ENCODE measurements at regions not wholly inside any gene's neighbourhood (a gene's known extent, or its start where the extent isn't known, plus 50 kb on each side); places are given as distances from the start of the nearest gene placed in this dataset.

DNA sequence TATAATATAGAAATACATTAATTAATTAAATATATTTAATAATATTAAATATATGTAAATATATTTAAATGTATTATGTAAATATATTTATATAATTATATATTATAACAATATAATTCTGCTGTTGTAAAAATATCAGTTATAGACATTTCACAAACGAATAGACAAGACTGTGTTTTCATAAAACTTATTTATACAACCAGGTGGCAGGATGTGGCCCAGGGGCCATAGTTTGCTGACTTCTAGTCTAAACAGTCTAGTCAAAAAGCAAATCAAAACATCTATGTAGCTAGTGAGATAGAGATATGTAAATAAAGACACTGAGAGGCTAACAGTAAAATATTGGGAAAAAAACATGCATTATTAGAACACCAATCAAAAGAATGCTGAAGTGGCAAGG, 136.4 kb downstream of the TBXT start:
- no peak for TF ChIP-seq ETV6 (CRISPR knock-in tag; conservative IDR thresholded peaks at IDR 0.05)
- no peak for TF ChIP-seq GTF2F1 (IDR thresholded peaks at IDR 0.05; ENCODE audit: low read length)
- TF ChIP-seq JUN (CRISPR knock-in tag; IDR thresholded peaks at IDR 0.05) = no peak
- no peak for TF ChIP-seq ZBTB1 (CRISPR knock-in tag; IDR thresholded peaks at IDR 0.05; ENCODE audit: borderline replicate concordance)
- no peak for TF ChIP-seq KDM5A (IDR thresholded peaks at IDR 0.05; ENCODE audit: borderline replicate concordance, low read length)
- TF ChIP-seq SMARCC2 (IDR thresholded peaks at IDR 0.05) = no peak
- no peak for TF ChIP-seq NFE2L2 (IDR thresholded peaks at IDR 0.05; ENCODE audit: low read length)
- TF ChIP-seq ZNF318 (CRISPR knock-in tag; IDR thresholded peaks at IDR 0.05) = no peak
- no peak for TF ChIP-seq SRSF1 (optimal IDR thresholded peaks at IDR 0.05; ENCODE audit: low read depth, low read length)
- no peak for TF ChIP-seq SNAPC2 (CRISPR knock-in tag; IDR thresholded peaks at IDR 0.05)
- TF ChIP-seq, protein P1, sequence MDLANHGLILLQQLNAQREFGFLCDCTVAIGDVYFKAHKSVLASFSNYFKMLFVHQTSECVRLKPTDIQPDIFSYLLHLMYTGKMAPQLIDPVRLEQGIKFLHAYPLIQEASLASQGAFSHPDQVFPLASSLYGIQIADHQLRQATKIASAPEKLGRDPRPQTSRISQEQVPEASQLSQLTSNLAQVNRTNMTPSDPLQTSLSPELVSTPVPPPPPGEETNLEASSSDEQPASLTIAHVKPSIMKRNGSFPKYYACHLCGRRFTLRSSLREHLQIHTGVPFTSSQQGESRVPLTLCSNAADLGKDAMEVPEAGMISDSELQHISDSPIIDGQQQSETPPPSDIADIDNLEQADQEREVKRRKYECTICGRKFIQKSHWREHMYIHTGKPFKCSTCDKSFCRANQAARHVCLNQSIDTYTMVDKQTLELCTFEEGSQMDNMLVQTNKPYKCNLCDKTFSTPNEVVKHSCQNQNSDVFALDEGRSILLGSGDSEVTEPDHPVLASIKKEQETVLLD (CRISPR knock-in tag; IDR thresholded peaks at IDR 0.05; ENCODE audit: low read depth) = no peak
- no peak for TF ChIP-seq EZH2 (conservative IDR thresholded peaks at IDR 0.05; ENCODE audit: low read depth, low read length)
- no peak for TF ChIP-seq POLR2A (IDR thresholded peaks at IDR 0.05; ENCODE audit: insufficient read depth in 1 of 2, low read depth in 2 of 2, low read length in 2 of 2)
